ENCODE measurements at regions not wholly inside any gene's neighbourhood (a gene's known extent, or its start where the extent isn't known, plus 50 kb on each side); places are given as distances from the start of the nearest gene placed in this dataset.
"Not testable (repeated sequence)": the region's sequence is repeated elsewhere in the genome, so short reads cannot be mapped to it uniquely, and the experiment has no call there.

DNA sequence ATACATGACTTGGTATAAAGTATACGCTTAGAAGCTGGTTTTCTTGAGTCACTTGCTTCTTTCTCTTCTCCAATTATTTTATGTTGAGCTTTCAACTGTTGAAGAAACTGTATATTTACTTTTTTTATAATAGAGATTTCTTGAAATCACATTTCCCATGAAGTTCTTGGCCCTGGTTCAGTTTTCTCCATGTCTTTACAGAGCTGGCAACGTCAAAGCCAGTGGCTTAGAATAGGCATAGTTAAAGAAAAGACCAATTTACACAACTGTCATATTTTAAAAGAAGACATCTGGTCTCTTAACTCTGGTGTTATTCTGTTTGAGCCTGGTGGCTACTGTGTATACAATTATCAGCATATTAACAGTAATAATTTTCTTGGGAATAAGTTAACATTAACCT lies 1249.3 kb downstream of the CDH12 start:
- no peak for DNase-seq (ENCODE audit: low spot score)

DNA sequence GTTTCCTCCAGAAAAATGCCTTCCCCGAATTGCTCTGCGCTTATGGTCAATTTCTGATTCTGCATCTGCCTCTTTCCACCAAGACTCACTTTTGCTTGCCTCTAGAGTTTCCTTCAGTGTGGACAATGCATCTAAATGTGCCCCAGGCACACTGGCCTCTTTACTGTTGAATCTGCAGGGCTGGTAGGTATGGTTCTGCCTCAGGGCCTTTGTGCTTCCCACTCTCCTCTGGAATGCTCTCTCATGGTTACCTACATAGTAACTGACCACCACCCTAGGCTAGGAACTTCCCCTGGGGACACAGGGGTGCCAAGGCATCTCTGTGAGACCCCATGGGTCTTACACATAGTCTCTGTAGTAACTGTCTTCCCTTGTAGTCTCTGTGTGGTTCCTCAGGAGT lies 1258.6 kb downstream of the CDH12 start:
- DNase-seq (ENCODE audit: low spot score): no peak

- no peak for DNase-seq (ENCODE audit: low spot score)
These were observed 1259.9 kb downstream of the CDH12 start for GRCh38 chr5:21593261-21593660.

GRCh38 chr5:21581508-21581907 lies 1271.6 kb downstream of the CDH12 start:
- no peak for DNase-seq (ENCODE audit: low spot score)

DNA sequence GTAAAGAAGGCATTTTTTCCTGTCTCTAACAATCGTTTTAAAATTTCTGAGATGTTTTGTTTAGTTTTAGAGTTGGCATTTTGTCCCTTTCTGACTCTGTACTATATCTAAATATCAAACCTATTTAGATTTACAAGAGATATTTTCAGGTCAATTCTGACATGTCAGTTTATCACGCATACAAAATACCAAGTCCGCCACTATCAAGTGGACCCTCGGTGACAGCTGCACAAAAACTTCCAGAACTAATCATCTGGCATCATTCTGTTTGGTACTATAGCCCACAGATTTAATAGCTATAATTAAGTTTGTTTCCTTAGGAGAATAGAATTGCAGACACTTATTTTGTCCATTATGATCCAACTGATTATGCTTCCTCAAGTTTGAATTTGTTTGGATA lies 1278.2 kb downstream of the CDH12 start:
- no peak for DNase-seq (ENCODE audit: low spot score)

DNA sequence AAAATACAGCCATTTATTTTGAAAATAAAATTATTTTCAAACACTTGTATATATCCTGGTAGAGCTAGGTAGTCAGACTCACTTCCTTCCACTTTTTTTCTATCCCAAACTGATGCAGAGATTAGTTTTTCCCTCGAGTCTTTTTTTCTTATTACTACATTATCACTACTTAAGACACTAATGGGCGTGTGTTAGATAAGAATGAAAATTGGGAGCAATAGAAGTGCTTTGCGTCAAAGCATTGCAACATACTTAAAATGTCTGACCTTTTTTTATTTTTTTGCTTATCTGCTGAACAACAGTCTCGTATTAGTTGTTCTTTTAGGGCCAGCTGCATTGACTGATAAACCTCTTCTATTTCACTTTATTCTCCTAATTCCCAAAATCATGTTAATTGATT lies 1278.7 kb downstream of the CDH12 start:
- DNase-seq (ENCODE audit: low spot score): no peak

DNA sequence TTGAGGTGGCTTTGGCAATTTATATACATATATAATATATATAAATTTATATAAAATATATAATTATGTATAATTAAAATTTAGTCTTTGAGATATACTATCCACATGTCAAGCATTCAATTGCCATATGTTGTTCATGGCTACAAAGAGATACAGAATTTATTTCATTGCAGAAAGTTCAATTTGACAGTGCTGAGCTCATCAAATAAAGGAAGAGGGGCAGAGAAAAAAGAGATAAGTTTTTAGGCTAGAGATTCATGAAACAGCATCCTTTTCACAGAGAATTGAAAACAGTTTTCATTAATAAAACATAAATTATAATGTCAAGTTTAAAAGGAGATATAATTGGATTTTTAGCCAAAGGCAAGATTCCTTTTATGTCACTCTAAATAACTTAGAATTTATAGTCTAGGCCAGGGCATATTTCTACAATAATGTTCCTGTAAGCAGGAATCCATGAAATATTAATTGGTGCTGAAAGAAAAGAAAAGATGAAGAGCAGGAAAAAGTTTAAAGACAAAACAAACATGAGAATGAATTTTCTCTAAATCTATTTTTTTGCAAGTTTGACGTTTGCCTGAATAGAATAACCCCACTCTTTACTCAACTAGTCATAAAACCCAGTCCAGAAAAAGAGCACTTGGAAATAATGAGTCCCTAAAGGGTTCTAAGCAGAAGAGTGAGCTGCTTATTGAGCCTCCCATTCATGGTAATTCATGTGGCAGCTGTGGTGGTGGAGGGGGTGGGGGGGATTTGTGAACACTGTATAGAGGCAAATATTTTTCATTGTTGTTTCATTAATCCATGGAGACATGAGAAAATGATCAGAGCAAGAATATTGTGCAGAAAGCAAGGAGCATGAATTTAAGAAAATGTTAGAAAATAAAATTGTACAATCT lies 1279.5 kb downstream of the CDH12 start:
- DNase-seq (ENCODE audit: low spot score): peak; percentile 3

DNA sequence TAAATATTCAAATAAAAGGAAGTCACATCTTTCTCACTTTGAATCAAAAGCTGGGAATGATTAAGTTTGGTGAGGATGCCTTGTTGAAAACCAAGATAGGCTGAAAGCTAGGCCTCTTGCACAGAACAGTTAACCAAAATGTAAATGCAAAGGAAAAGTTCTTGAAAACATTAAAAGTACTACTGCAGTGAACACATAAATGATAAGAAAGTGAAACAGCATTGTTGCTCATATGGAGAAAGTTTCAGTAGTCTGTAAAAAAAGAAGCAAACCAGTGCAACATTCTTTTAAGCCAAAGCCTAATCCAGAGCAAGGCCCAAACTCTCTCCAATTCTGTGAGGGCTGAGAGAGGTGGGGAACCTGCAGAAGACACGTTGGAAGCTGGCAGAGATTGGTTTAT lies 1281.9 kb downstream of the CDH12 start:
- not testable (repeated sequence) for DNase-seq (ENCODE audit: low spot score)

DNA sequence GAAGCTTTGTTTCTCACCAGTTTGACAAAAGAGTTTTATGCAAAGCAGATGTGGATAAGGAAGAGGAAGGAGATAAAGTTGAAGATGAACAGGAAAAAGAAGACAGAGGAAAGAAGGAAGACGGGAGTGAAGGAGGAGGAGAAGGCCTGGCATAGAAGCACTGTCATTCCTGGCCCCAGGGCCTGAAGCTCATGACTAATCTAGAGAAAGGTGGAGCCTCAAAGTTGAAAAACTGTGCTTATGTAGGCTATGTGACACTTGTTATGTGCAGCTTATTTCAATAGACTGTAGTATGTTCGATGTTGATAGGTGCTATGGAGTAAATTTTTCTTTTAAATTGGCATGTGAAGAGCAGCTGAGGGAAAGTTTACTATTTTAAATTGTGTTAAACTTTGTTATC lies 1294.0 kb downstream of the CDH12 start:
- DNase-seq (ENCODE audit: low spot score): not testable (repeated sequence)

GRCh38 chr5:21552263-21552662 lies 1300.9 kb downstream of the CDH12 start:
- not testable (repeated sequence) for DNase-seq (ENCODE audit: low spot score)

GRCh38 chr5:21550916-21551315 lies 1302.2 kb downstream of the CDH12 start:
- not testable (repeated sequence) for DNase-seq (ENCODE audit: low spot score)

DNA sequence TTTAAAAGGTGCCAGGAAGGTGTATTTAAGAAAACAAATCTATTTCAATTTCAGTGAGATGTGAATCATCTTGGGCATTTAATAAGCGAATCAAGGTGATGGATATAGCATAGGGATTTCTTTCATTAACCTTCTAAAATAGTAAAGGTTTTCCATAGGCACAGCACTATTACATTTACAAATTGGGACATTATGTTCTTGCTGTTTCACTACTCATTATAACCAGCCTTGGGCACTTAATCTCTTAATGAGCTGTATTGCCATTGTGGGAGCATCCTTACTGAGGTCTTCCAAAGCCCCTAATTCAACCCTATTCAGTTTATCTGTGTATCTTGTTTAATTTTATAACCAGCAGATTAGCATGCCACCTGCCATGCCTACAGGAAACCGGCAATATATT lies 1305.5 kb downstream of the CDH12 start:
- DNase-seq (ENCODE audit: low spot score): not testable (repeated sequence)

DNA sequence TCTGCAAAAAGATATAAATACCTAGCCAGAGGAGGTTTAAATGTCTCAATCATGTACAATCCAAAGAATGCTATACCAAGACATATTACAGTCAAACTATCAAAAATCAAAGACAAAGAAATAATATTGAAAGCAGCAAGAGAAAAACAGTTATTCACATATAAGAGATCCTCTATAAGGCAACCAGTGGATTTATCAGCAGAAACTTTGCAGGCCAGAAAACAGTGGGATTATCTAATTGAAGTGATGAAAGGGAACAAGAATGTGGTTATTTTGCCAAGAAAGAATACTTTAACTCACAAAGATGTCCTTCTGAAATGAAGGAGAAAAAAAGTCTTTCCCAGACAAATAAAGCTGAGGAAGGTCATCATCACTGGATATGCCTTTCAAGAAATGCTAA lies 1318.0 kb downstream of the CDH12 start:
- DNase-seq (ENCODE audit: low spot score): not testable (repeated sequence)

DNA sequence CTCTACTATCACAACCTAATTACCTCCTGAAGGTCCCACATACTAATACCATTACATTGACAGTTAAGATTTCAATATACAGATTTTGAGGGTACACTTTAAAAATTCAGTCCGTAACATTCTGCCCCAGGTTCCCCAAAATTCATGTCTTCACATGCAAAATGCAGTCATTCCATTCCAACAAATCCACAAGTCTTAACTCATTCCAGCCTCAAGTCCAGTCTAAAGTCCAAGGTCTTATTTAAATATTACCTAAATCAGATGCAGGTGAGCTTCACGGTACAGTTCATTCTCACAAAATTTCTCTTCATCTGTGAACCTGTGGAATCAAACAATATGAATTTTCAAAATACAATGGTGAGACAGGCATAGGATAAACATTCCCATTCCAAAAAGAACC lies 1332.0 kb downstream of the CDH12 start:
- DNase-seq (ENCODE audit: low spot score): not testable (repeated sequence)

- not testable (repeated sequence) for DNase-seq (ENCODE audit: low spot score)
These were observed 1356.2 kb downstream of the CDH12 start for GRCh38 chr5:21496926-21497325.

GRCh38 chr5:21496056-21496455 lies 1357.1 kb downstream of the CDH12 start:
- DNase-seq (ENCODE audit: low spot score): not testable (repeated sequence)

DNA sequence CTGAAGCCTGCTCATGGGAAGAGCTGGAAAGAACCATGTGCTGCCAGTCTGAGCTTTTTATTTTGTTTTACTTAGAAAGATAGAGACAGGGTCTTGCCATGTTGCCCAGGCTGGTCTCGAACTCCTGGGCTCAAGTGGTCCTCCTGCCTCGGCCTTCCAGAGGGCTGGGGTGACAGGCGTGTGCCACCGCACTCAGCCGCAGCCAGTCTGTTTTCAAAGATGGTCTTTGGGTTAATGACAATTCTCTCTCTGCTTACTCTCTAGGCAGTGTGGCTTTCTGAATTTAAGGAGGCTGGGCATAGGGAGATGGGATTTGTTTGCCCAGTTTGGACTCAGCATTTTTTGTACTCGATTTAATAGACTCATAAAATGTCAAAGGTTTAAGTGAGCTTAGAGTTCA lies 1357.9 kb downstream of the CDH12 start:
- not testable (repeated sequence) for DNase-seq (ENCODE audit: low spot score)

- not testable (repeated sequence) for DNase-seq (ENCODE audit: low spot score)
These were observed 1359.1 kb downstream of the CDH12 start for GRCh38 chr5:21494033-21494432.

DNA sequence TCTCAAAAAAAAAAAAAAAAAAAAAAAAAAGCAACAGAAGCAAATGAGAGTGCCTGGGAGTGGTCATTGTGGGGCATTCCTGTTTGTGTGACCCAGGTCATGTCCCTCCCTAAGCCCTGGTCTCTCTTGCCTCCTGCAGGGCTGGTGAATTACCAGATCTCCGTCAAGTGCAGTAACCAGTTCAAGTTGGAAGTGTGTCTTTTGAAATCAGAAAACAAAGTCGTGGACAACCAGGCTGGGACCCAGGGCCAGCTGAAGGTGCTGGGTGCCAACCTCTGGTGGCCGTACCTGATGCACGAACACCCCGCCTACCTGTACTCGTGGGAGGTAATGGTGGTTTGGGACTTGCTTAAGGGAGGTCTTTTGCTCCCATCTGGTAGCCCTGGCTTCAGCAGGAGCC lies 1362.0 kb downstream of the CDH12 start:
- not testable (repeated sequence) for DNase-seq (ENCODE audit: low spot score)

GRCh38 chr5:21488828-21489227 lies 1364.3 kb downstream of the CDH12 start:
- not testable (repeated sequence) for DNase-seq (ENCODE audit: low spot score)

GRCh38 chr5:21485458-21486000 lies 1367.6 kb downstream of the CDH12 start:
- DNase-seq (ENCODE audit: low spot score): not testable (repeated sequence)

DNA sequence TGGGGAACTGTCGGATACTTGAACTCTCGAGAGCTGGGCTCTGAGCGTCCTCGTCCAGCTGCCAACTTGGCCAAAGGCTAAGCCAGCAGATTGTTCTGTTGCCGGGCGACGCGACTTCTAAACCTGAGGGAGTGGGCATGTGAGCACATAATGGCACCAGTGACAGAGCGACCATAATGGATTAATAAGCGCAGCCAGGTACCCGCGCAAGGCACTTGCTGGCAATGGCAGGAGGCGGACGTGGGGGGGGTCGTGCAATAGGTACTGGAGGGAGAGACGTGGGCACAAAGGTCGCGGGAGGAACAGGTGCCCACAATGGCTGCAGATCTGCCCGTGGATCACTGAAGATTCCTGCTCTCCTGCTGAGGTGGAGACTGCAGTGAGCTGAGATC lies 1368.7 kb downstream of the CDH12 start:
- not testable (repeated sequence) for DNase-seq (ENCODE audit: low spot score)

DNA sequence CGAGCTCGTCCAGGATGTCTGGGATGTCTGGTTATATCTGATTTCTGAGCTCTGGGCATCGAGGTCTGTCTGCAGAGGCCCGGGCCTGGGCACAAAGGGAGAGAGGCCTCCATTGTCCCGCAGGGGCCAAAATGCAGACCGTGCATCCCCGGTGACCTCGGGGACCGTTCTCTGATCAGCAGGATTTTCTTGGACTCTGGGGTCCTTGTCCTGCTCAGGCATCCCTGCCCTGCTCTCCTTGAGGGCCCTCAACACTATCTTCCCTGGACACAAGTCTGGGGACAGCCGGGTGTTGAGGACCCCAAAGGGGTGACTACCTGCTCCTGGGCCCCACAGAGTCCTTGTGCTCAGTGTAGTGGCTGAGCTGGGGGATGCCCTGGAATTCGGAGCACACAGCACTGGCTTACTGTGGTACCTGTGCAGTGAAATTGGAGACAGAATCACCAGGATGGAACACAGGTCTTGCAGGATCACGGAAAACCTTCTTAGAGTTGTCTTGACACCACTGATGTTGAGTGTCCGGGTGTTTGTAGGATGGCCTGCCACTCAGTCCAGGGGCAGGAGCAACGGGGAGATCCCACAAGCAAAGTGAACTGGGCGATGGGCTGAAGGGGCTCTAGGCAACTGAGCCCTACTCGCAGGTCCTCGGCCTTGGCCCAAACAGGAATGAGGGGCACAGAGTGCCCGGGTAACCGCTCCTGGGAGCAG lies 1369.2 kb downstream of the CDH12 start:
- not testable (repeated sequence) for DNase-seq (ENCODE audit: low spot score)
